K562 (cell line): ENCODE measurements at regions not wholly inside any gene's neighbourhood (a gene's known extent, or its start where the extent isn't known, plus 50 kb on each side); places are given as distances from the start of the nearest gene placed in this dataset.

ENCODE experiments used
- ATAC-seq: fragments of 200-7000 bp; cut with Tn5 transposase; 3 replicates; pipeline ENCODE4 v1.9.1; 2020; ENCODE audit warnings: moderate library complexity
- BruUV-seq: library from RNA; stranded (reverse); fragments of 400-500 nt; replicated peaks from 2 replicates; lab custom pipeline; 2021; lab: Mats Ljungman, UMichigan
- CTCF ChIA-PET: fragments of 300-600 bp; formaldehyde crosslinking; extraction: SDS; loops from one replicate; lab custom pipeline; 2021; ENCODE audit warnings: low intra/inter-chr PET ratio; lab: Yijun Ruan, JAX
- POLR2A ChIA-PET: fragments of 300-600, 350-650 bp; sonication (Branson Sonifier 250); formaldehyde crosslinking; extraction: SDS; loops from one replicate; lab custom pipeline; 2021; ENCODE audit warnings: antibody characterized with exemption, inconsistent platforms; lab: Yijun Ruan, JAX
- DNase-seq, 4 experiments: peaks; one replicate each; pipeline versions ENCODE4 v3.0.0 to v3.0.0-alpha.2; 2011 to 2018; ENCODE audit warnings: low spot score in 3 of 4, mixed read lengths in 3 of 4; ENCODE audit errors: extremely low read depth in 1 of 4
- FAIRE-seq: peaks from 2 replicates; lab custom pipeline; 2011; peaks lifted over from hg19 to GRCh38; lab: Jason Lieb, UNC
- H2AFZ ChIP-seq: 2 replicates; pipeline ENCODE4 v1.6.0; 2011; ENCODE audit warnings: low read depth, low read length, control low read depth, inconsistent platforms
- H3K27ac ChIP-seq: fragments of 200-600 bp; 3 replicates; pipeline ENCODE4 v1.8.0; 2011; ENCODE audit warnings: low read depth, mild to moderate bottlenecking, control low read depth, inconsistent platforms, low read length, moderate library complexity, mixed read lengths; ENCODE audit errors: extremely low read depth
- H3K27me3 ChIP-seq, 2 experiments: fragments of 300-600 bp in 1 of 2; 2 replicates in 1 of 2; 3 replicates in 1 of 2; pipeline versions ENCODE4 v1.6.0 to v1.8.0; 2011; ENCODE audit warnings: inconsistent platforms in 2 of 2, low read length in 2 of 2, mild to moderate bottlenecking in 1 of 2, mixed read lengths in 1 of 2, moderate library complexity in 1 of 2; ENCODE audit not compliant: control insufficient read depth in 2 of 2, insufficient read depth in 2 of 2
- H3K36me3 ChIP-seq: fragments of 300-600 bp; 3 replicates; pipeline ENCODE4 v1.8.0; 2011; ENCODE audit warnings: mild to moderate bottlenecking, low read length, inconsistent platforms; ENCODE audit not compliant: control insufficient read depth, insufficient read depth
- H3K4me1 ChIP-seq, 2 experiments: fragments of 200-600 bp in 1 of 2; replicated peaks in 1 of 2; 2 replicates in 1 of 2; 3 replicates in 1 of 2; pipeline versions ENCODE4 v1.5.1 to v1.8.0; 2011; ENCODE audit warnings: inconsistent platforms in 2 of 2, low read length in 2 of 2, mild to moderate bottlenecking in 1 of 2, mixed read lengths in 1 of 2, moderate library complexity in 1 of 2; ENCODE audit not compliant: control insufficient read depth in 2 of 2, insufficient read depth in 2 of 2
- H3K4me2 ChIP-seq: 2 replicates; pipeline ENCODE4 v1.6.1; 2011; ENCODE audit warnings: low read length, control low read depth, inconsistent platforms, mixed read lengths; ENCODE audit not compliant: insufficient read depth
- H3K4me3 ChIP-seq: fragments of 200-600 bp; sonication (generic), shearing (Covaris generic); 2 replicates; pipeline ENCODE4 v1.5.1; 2016; ENCODE audit warnings: control low read depth, inconsistent platforms
- H3K79me2 ChIP-seq: fragments of 200-600 bp; 3 replicates; pipeline ENCODE4 v1.8.0; 2011; ENCODE audit warnings: low read length, inconsistent platforms; ENCODE audit not compliant: control insufficient read depth, insufficient read depth
- H3K9ac ChIP-seq, 2 experiments: 2 replicates each; pipeline versions ENCODE4 v1.6.0 to v1.6.1; 2011; ENCODE audit warnings: low read depth in 2 of 2, low read length in 2 of 2, control low read depth in 1 of 2, inconsistent platforms in 1 of 2, mild to moderate bottlenecking in 1 of 2, mixed read lengths in 1 of 2; ENCODE audit not compliant: insufficient read depth in 1 of 2
- H3K9me1 ChIP-seq: one replicate; pipeline ENCODE4 v1.6.0; 2011; ENCODE audit warnings: inconsistent platforms, mild to moderate bottlenecking, low read length, moderate library complexity; ENCODE audit not compliant: control insufficient read depth, insufficient read depth
- H3K9me3 ChIP-seq: replicated peaks from 2 replicates; pipeline ENCODE4 v1.5.1; 2011; ENCODE audit warnings: low read depth, low read length, inconsistent platforms; ENCODE audit not compliant: control insufficient read depth, insufficient read depth
- H4K20me1 ChIP-seq: replicated peaks from 2 replicates; pipeline ENCODE4 v1.6.1; 2011; ENCODE audit warnings: low read length, inconsistent platforms, mixed read lengths; ENCODE audit not compliant: control insufficient read depth, insufficient read depth
- EWSR1 ChIP-seq: fragments of 450-650 bp; IDR thresholded peaks from 2 replicates; pipeline ENCODE4 v1.6.1; 2018; ENCODE audit warnings: borderline replicate concordance, mild to moderate bottlenecking, low read depth, moderate library complexity; ENCODE audit not compliant: partially characterized antibody
- GTF2A2 ChIP-seq: IDR thresholded peaks from 2 replicates; pipeline ENCODE4 v1.6.1; 2016; ENCODE audit warnings: mild to moderate bottlenecking, missing genetic modification characterization, missing compliant biosample characterization
- IFI16 ChIP-seq: fragments of 250-450 bp; sonication (Bioruptor Pico); IDR thresholded peaks from 2 replicates; pipeline ENCODE4 v2.1.2; 2022; ENCODE audit warnings: mild to moderate bottlenecking, inconsistent platforms
- MIER1 ChIP-seq: fragments of 450-650 bp; IDR thresholded peaks from 2 replicates; pipeline ENCODE4 v1.6.1; 2016; ENCODE audit warnings: antibody characterized with exemption, mild to moderate bottlenecking, low read depth
- NCOA1 ChIP-seq: fragments of 450-650 bp; IDR thresholded peaks from 2 replicates; pipeline ENCODE4 v1.6.1; 2016; ENCODE audit warnings: low read depth
- NFYB ChIP-seq: IDR thresholded peaks from 2 replicates; pipeline ENCODE4 v1.6.1; 2011; ENCODE audit warnings: mild to moderate bottlenecking, moderate library complexity; ENCODE audit not compliant: insufficient read length; ENCODE audit errors: extremely low read depth
- TCF3 ChIP-seq: sonication (generic); formaldehyde crosslinking; IDR thresholded peaks from 2 replicates; pipeline ENCODE4 v1.4.0; 2020; ENCODE audit warnings: mild to moderate bottlenecking, missing genetic modification reagents
- TRIM28 ChIP-seq: fragments of 450-650 bp; IDR thresholded peaks from 2 replicates; pipeline ENCODE4 v1.6.1; 2017
- ZKSCAN8 ChIP-seq: fragments of 200-800 bp; sonication (Bioruptor generic); IDR thresholded peaks from 2 replicates; pipeline ENCODE4 v1.6.1; 2016; ENCODE audit warnings: missing genetic modification characterization, missing compliant biosample characterization
- ZNF277 ChIP-seq: fragments of 250-450 bp; sonication (Bioruptor Pico); IDR thresholded peaks from 2 replicates; pipeline ENCODE4 v1.8.0; 2022; ENCODE audit warnings: inconsistent platforms, mild to moderate bottlenecking, moderate library complexity, borderline replicate concordance
- ZNF444 ChIP-seq: fragments of 250-450 bp; sonication (Bioruptor Pico); IDR thresholded peaks from 2 replicates; pipeline ENCODE4 v1.4.0; 2020; ENCODE audit warnings: mild to moderate bottlenecking, moderate library complexity
- ZNF707 ChIP-seq: fragments of 250-450 bp; sonication (Bioruptor Pico); conservative IDR thresholded peaks from 2 replicates; pipeline ENCODE4 v1.8.0; 2022; ENCODE audit warnings: inconsistent platforms, mild to moderate bottlenecking, moderate library complexity
- WGBS: fragments of 100-300 bp; shearing (Covaris generic); methylation state at CpG from one replicate; pipeline ENCODE4 v1.1.6; 2016; ENCODE audit warnings: low coverage, mixed read lengths; ENCODE audit not compliant: insufficient coverage; ENCODE audit errors: missing lambda C conversion rate; 5-methylcytosine and 5-hydroxymethylcytosine counted together
- in situ Hi-C: fragments of 300-500 bp; cut with MboI; formaldehyde crosslinking; loops from 4 replicates; pipeline ENCODE4 v1.15.0; 2018; ENCODE audit warnings: inconsistent platforms, mixed read lengths
- intact Hi-C: fragments of 100-400 bp; cut with micrococcal nuclease; formaldehyde crosslinking; loops from 2 replicates; pipeline ENCODE4 v1.14.2; 2022
- TF ChIP-seq, protein P1 (sequence below): sonication (generic); formaldehyde crosslinking; IDR thresholded peaks from 2 replicates; pipeline ENCODE4 v1.9.0; 2022; ENCODE audit warnings: mild to moderate bottlenecking, missing genetic modification reagents
- TF ChIP-seq, protein P2 (sequence below): fragments of 450-650 bp; IDR thresholded peaks from 2 replicates; pipeline ENCODE4 v1.6.1; 2016; ENCODE audit warnings: low read depth

DNA sequence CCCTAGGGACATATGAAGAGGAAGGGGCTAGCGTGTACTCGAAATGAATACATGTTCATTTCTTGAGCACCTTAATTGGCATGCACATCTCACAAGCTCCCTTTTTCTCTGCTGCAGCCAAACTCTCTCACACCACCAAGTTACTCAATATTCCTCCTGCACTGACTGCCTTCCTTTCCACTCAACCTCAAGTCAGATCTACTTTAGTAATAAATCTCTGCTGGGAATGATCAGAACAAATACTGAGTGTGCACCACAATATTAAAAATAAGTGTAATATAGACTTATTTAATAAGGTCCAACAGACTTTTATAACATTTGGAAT, 995.8 kb upstream of the WWC1 start:
- POLR2A ChIA-PET, result no interaction called here
- no peaks in the 10 kb centered on the region for H3K27me3 ChIP-seq
- in situ Hi-C loops (no loop called here), intact Hi-C loops (no loop called here)
- H3K27ac ChIP-seq, result no peak overlapping the region
- no peak overlapping the region for H3K9ac ChIP-seq
- H2AFZ ChIP-seq, result no peak overlapping the region
- no peaks in the 10 kb centered on the region for H3K9me1 ChIP-seq
- WGBS, result 0% methylated on average over 2 of the region's 2 CpGs
- H3K9me3 ChIP-seq, result no peaks in the 10 kb centered on the region
- BruUV-seq, result no TSS peak
- no peak overlapping the region for H3K4me3 ChIP-seq
- H3K4me1 ChIP-seq, result no peaks in the 10 kb centered on the region
- DNase-seq (no peak), ATAC-seq (no peak), FAIRE-seq (no peak)
- CTCF ChIA-PET, result no interaction called here
- no peaks in the 10 kb centered on the region for H3K36me3 ChIP-seq
- H3K4me2 ChIP-seq, result no peak overlapping the region
- H4K20me1 ChIP-seq, result no peaks in the 10 kb centered on the region
- no peaks in the 10 kb centered on the region for H3K79me2 ChIP-seq
- TF ChIP-seq GTF2A2 (tag) (no peak), NFYB (no peak), MIER1 (no peak), ZNF444 (CRISPR knock-in tag) (no peak), ZKSCAN8 (CRISPR knock-in tag) (no peak), NCOA1 (no peak), TCF3 (CRISPR knock-in tag) (no peak), ZNF707 (CRISPR knock-in tag) (no peak), IFI16 (CRISPR knock-in tag) (no peak), TRIM28 (no peak), EWSR1 (no peak), ZNF277 (CRISPR knock-in tag) (no peak)
- TF ChIP-seq, protein P1, sequence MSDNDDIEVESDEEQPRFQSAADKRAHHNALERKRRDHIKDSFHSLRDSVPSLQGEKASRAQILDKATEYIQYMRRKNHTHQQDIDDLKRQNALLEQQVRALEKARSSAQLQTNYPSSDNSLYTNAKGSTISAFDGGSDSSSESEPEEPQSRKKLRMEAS (CRISPR knock-in tag), result no peak
- TF ChIP-seq, protein P2, sequence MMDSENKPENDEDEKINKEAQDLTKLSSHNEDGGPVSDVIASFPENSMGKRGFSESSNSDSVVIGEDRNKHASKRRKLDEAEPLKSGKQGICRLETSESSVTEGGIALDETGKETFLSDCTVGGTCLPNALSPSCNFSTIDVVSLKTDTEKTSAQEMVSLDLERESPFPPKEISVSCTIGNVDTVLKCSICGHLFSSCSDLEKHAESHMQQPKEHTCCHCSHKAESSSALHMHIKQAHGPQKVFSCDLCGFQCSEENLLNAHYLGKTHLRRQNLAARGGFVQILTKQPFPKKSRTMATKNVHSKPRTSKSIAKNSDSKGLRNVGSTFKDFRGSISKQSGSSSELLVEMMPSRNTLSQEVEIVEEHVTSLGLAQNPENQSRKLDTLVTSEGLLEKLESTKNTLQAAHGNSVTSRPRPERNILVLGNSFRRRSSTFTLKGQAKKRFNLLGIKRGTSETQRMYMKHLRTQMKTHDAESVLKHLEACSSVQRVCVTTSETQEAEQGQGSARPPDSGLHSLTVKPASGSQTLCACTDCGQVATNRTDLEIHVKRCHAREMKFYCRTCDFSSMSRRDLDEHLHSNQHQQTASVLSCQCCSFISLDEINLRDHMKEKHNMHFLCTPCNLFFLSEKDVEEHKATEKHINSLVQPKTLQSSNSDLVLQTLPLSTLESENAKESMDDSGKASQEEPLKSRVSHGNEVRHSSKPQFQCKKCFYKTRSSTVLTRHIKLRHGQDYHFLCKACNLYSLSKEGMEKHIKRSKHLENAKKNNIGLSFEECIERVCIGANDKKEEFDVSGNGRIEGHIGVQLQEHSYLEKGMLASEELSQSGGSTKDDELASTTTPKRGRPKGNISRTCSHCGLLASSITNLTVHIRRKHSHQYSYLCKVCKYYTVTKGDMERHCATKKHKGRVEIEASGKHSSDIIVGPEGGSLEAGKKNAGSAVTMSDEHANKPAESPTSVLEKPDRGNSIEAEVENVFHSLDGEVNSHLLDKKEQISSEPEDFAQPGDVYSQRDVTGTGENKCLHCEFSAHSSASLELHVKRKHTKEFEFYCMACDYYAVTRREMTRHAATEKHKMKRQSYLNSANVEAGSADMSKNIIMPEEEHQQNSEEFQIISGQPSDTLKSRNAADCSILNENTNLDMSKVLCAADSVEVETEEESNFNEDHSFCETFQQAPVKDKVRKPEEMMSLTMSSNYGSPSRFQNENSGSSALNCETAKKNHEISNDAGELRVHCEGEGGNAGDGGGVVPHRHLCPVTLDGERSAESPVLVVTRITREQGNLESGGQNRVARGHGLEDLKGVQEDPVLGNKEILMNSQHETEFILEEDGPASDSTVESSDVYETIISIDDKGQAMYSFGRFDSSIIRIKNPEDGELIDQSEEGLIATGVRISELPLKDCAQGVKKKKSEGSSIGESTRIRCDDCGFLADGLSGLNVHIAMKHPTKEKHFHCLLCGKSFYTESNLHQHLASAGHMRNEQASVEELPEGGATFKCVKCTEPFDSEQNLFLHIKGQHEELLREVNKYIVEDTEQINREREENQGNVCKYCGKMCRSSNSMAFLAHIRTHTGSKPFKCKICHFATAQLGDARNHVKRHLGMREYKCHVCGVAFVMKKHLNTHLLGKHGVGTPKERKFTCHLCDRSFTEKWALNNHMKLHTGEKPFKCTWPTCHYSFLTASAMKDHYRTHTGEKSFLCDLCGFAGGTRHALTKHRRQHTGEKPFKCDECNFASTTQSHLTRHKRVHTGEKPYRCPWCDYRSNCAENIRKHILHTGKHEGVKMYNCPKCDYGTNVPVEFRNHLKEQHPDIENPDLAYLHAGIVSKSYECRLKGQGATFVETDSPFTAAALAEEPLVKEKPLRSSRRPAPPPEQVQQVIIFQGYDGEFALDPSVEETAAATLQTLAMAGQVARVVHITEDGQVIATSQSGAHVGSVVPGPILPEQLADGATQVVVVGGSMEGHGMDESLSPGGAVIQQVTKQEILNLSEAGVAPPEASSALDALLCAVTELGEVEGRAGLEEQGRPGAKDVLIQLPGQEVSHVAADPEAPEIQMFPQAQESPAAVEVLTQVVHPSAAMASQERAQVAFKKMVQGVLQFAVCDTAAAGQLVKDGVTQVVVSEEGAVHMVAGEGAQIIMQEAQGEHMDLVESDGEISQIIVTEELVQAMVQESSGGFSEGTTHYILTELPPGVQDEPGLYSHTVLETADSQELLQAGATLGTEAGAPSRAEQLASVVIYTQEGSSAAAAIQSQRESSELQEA, result no peak
